ENCODE measurements at regions not wholly inside any gene's neighbourhood (a gene's known extent, or its start where the extent isn't known, plus 50 kb on each side); places are given as distances from the start of the nearest gene placed in this dataset.

- no peak for TF ChIP-seq CTCF (IDR thresholded peaks at IDR 0.05; ENCODE audit: low read length)
- no peak for TF ChIP-seq EZH2 (optimal IDR thresholded peaks at IDR 0.05; ENCODE audit: low read depth, low read length)
These were observed 119.9 kb upstream of the CST7 start for GRCh38 chr20:24828992-24829648.
